Brain microvascular endothelial cell (primary cell): ENCODE measurements at regions not wholly inside any gene's neighbourhood (a gene's known extent, or its start where the extent isn't known, plus 50 kb on each side); places are given as distances from the start of the nearest gene placed in this dataset.

Experiments
- DNase-seq: peaks from one replicate; pipeline ENCODE4 v3.0.0-alpha.2; 2020
- H3K27ac ChIP-seq: fragments of 250-450 bp; sonication (Bioruptor Pico); 2 replicates; pipeline ENCODE4 v1.5.1; 2020; ENCODE audit warnings: mild to moderate bottlenecking, moderate library complexity
- H3K27me3 ChIP-seq: fragments of 250-450 bp; sonication (Bioruptor Pico); replicated peaks from 2 replicates; pipeline ENCODE4 v1.5.1; 2020; ENCODE audit warnings: mild to moderate bottlenecking
- H3K36me3 ChIP-seq: fragments of 250-450 bp; sonication (Bioruptor Pico); replicated peaks from 2 replicates; pipeline ENCODE4 v1.5.1; 2020; ENCODE audit warnings: mild to moderate bottlenecking
- H3K4me3 ChIP-seq: 2 replicates; pipeline ENCODE4 v1.5.1; 2011; ENCODE audit warnings: low read depth, mild to moderate bottlenecking, control low read depth, low read length, moderate library complexity
- CTCF ChIP-seq: IDR thresholded peaks from 2 replicates; pipeline ENCODE4 v1.5.1; 2011; ENCODE audit warnings: low read depth, mild to moderate bottlenecking, moderate library complexity, low read length, control low read depth, inconsistent platforms; ENCODE audit errors: missing control alignments
- in situ Hi-C: cut with HindIII; loops from 2 replicates; pipeline ENCODE4 v1.10.0; 2017; ENCODE audit warnings: low sequenced_read_pairs, low pct_ligation_motif_present

- DNase-seq = no peak
- TF ChIP-seq CTCF = no peak
- H3K27ac ChIP-seq = no peak overlapping the region
- no peaks in the 10 kb centered on the region for H3K27me3 ChIP-seq
- in situ Hi-C loops = no loop called here
- no peak overlapping the region for H3K4me3 ChIP-seq
- H3K36me3 ChIP-seq = no peaks in the 10 kb centered on the region
Measured at GRCh38 chrX:9204560-9204959, 170.6 kb upstream of the FAM9B start.

GRCh38 chrX:9205599-9206223, 171.8 kb upstream of the FAM9B start:
- no peak for DNase-seq
- in situ Hi-C loops = no loop called here
- H3K36me3 ChIP-seq = no peaks in the 10 kb centered on the region
- H3K27me3 ChIP-seq = no peaks in the 10 kb centered on the region
- no peak overlapping the region for H3K27ac ChIP-seq
- no peak for TF ChIP-seq CTCF
- no peak overlapping the region for H3K4me3 ChIP-seq

- DNase-seq = no peak
- TF ChIP-seq CTCF = no peak
- no peaks in the 10 kb centered on the region for H3K27me3 ChIP-seq
- H3K36me3 ChIP-seq = no peaks in the 10 kb centered on the region
- in situ Hi-C loops = no loop called here
- no peak overlapping the region for H3K27ac ChIP-seq
- H3K4me3 ChIP-seq = no peak overlapping the region
Measured at GRCh38 chrX:9207142-9207541, 173.2 kb upstream of the FAM9B start.

GRCh38 chrX:9211269-9211668, 177.3 kb upstream of the FAM9B start:
- Histone ChIP-seq H3K27me3 (no peaks in the 10 kb centered on the region), H3K36me3 (no peaks in the 10 kb centered on the region), H3K4me3 (no peak overlapping the region), H3K27ac (no peak overlapping the region)
- in situ Hi-C loops = no loop called here
- TF ChIP-seq CTCF = no peak
- no peak for DNase-seq

- Histone ChIP-seq H3K27me3 (no peaks in the 10 kb centered on the region), H3K4me3 (no peak overlapping the region), H3K27ac (no peak overlapping the region), H3K36me3 (no peaks in the 10 kb centered on the region)
- in situ Hi-C loops = no loop called here
- no peak for TF ChIP-seq CTCF
- DNase-seq = no peak
Measured at GRCh38 chrX:9221781-9222180, 187.9 kb upstream of the FAM9B start.

GRCh38 chrX:9222299-9222698, 188.4 kb upstream of the FAM9B start:
- Histone ChIP-seq H3K36me3 (no peaks in the 10 kb centered on the region), H3K4me3 (no peak overlapping the region), H3K27ac (no peak overlapping the region), H3K27me3 (no peaks in the 10 kb centered on the region)
- no peak for DNase-seq
- TF ChIP-seq CTCF = no peak
- in situ Hi-C loops = no loop called here
